ENCODE measurements at regions not wholly inside any gene's neighbourhood (a gene's known extent, or its start where the extent isn't known, plus 50 kb on each side); places are given as distances from the start of the nearest gene placed in this dataset.

GRCh38 chr16:82236875-82237274, 66.9 kb upstream of the MPHOSPH6 start:
- DNase-seq (ENCODE audit: low read depth) = no peak
- TF ChIP-seq CTCF (IDR thresholded peaks at IDR 0.05; ENCODE audit: low read depth, low read length, missing control alignments) = no peak
- H3K4me3 ChIP-seq (ENCODE audit: low read depth, low read length) = no peak overlapping the region

GRCh38 chr16:82236415-82236814, 66.4 kb upstream of the MPHOSPH6 start:
- no peak for DNase-seq (ENCODE audit: low read depth)
- H3K4me3 ChIP-seq (ENCODE audit: low read depth, low read length) = no peak overlapping the region
- no peak for TF ChIP-seq CTCF (IDR thresholded peaks at IDR 0.05; ENCODE audit: low read depth, low read length, missing control alignments)

- no peak overlapping the region for H3K4me3 ChIP-seq (ENCODE audit: low read depth, low read length)
- TF ChIP-seq CTCF (IDR thresholded peaks at IDR 0.05; ENCODE audit: low read depth, low read length, missing control alignments) = no peak
- DNase-seq (ENCODE audit: low read depth) = no peak
Measured at GRCh38 chr16:82232806-82233205, 62.8 kb upstream of the MPHOSPH6 start.

GRCh38 chr16:82231008-82231787, 61.2 kb upstream of the MPHOSPH6 start:
- no peak for DNase-seq (ENCODE audit: low read depth)
- TF ChIP-seq CTCF (IDR thresholded peaks at IDR 0.05; ENCODE audit: low read depth, low read length, missing control alignments) = no peak
- H3K4me3 ChIP-seq (ENCODE audit: low read depth, low read length) = no peak overlapping the region

- H3K4me3 ChIP-seq (ENCODE audit: low read depth, low read length) = no peak overlapping the region
- DNase-seq (ENCODE audit: low read depth) = peak; percentile 13
- TF ChIP-seq CTCF (IDR thresholded peaks at IDR 0.05; ENCODE audit: low read depth, low read length, missing control alignments) = peak; percentile 93
Measured at GRCh38 chr16:82229800-82230619, 60.0 kb upstream of the MPHOSPH6 start.

GRCh38 chr16:82226327-82226726, 56.3 kb upstream of the MPHOSPH6 start:
- no peak overlapping the region for H3K4me3 ChIP-seq (ENCODE audit: low read depth, low read length)
- no peak for TF ChIP-seq CTCF (IDR thresholded peaks at IDR 0.05; ENCODE audit: low read depth, low read length, missing control alignments)
- no peak for DNase-seq (ENCODE audit: low read depth)
